ENCODE measurements at regions not wholly inside any gene's neighbourhood (a gene's known extent, or its start where the extent isn't known, plus 50 kb on each side); places are given as distances from the start of the nearest gene placed in this dataset.

- intact Hi-C loops (cut with micrococcal nuclease) = no loop called here
Observed at GRCh38 chr15:56307180-56307579, 58.0 kb upstream of the TEX9 start.

GRCh38 chr15:56298723-56299122, 55.0 kb upstream of the RFX7 start:
- Mint-ChIP-seq H3K4me3 (no peak overlapping the region), H3K36me3 (no peaks in the 10 kb centered on the region), H3K27me3 (ENCODE audit: low read depth in 3 of 3) (no peaks in the 10 kb centered on the region), H3K27ac (no peak overlapping the region), H3K9me3 (peaks cover 2 to 22% (median 14%) of the 10 kb centered on the region in 7 donors), H3K4me1 (no peaks in the 10 kb centered on the region)
- H3K9me3 ChIP-seq (replicated peaks in 1 of 2; ENCODE audit: control insufficient read depth in 1 of 2, insufficient read depth in 1 of 2, low read length in 2 of 2) = peaks cover 0 to 18% of the 10 kb centered on the region in 2 donors
- intact Hi-C loops (cut with micrococcal nuclease) = no loop called here
- H3K4me2 ChIP-seq (replicated peaks; ENCODE audit: extremely low read depth, low read length, poor library complexity, severe bottlenecking) = no peak overlapping the region
- H3K27ac ChIP-seq (ENCODE audit: low read depth in 1 of 2, low read length in 2 of 2) = no peak overlapping the region
- H3K9ac ChIP-seq (ENCODE audit: insufficient read depth, low read length, poor library complexity, severe bottlenecking) = no peak overlapping the region
- no peak for TF ChIP-seq CTCF (IDR thresholded peaks at IDR 0.05)
- H3K36me3 ChIP-seq (replicated peaks in 1 of 2; ENCODE audit: control insufficient read depth in 1 of 2, insufficient read depth in 2 of 2, low read length in 2 of 2) = no peaks in the 10 kb centered on the region
- no peak for DNase-seq
- H3K79me2 ChIP-seq (ENCODE audit: insufficient read depth, low read length) = no peaks in the 10 kb centered on the region
- no peaks in the 10 kb centered on the region for H3K4me1 ChIP-seq (ENCODE audit: control insufficient read depth in 1 of 2, insufficient read depth in 2 of 2, low read length in 2 of 2)
- WGBS (ENCODE audit: insufficient coverage) = no CpG with 5 or more reads among the region's 1 CpG
- no peak overlapping the region for H2AFZ ChIP-seq (ENCODE audit: insufficient read depth, low read depth, low read length, poor library complexity, severe bottlenecking)
- H3K4me3 ChIP-seq (replicated peaks in 1 of 3; ENCODE audit: low read depth in 2 of 3, low read length in 3 of 3) = no peak overlapping the region
- no peaks in the 10 kb centered on the region for H4K20me1 ChIP-seq (ENCODE audit: insufficient read depth, low read length)
- H3K27me3 ChIP-seq (ENCODE audit: control insufficient read depth in 2 of 2, insufficient read depth in 2 of 2, low read length in 2 of 2) = no peaks in the 10 kb centered on the region

More at GRCh38 chr15:56307180-56307579, 58.0 kb upstream of the TEX9 start:
- WGBS (ENCODE audit: insufficient coverage) = 100% methylated on average over 1 of the region's 2 CpGs
- Histone ChIP-seq H3K79me2 (ENCODE audit: insufficient read depth, low read length) (no peaks in the 10 kb centered on the region), H3K27me3 (ENCODE audit: control insufficient read depth in 2 of 2, insufficient read depth in 2 of 2, low read length in 2 of 2) (no peaks in the 10 kb centered on the region), H3K4me2 (replicated peaks; ENCODE audit: extremely low read depth, low read length, poor library complexity, severe bottlenecking) (no peak overlapping the region), H4K20me1 (ENCODE audit: insufficient read depth, low read length) (no peaks in the 10 kb centered on the region), H3K9me3 (replicated peaks in 1 of 2; ENCODE audit: control insufficient read depth in 1 of 2, insufficient read depth in 1 of 2, low read length in 2 of 2) (no peaks in the 10 kb centered on the region), H3K36me3 (replicated peaks in 1 of 2; ENCODE audit: control insufficient read depth in 1 of 2, insufficient read depth in 2 of 2, low read length in 2 of 2) (no peaks in the 10 kb centered on the region), H3K27ac (ENCODE audit: low read depth in 1 of 2, low read length in 2 of 2) (no peak overlapping the region), H3K4me3 (replicated peaks in 1 of 3; ENCODE audit: low read depth in 2 of 3, low read length in 3 of 3) (no peak overlapping the region), H3K4me1 (ENCODE audit: control insufficient read depth in 1 of 2, insufficient read depth in 2 of 2, low read length in 2 of 2) (no peaks in the 10 kb centered on the region), H3K9ac (ENCODE audit: insufficient read depth, low read length, poor library complexity, severe bottlenecking) (no peak overlapping the region), H2AFZ (ENCODE audit: insufficient read depth, low read depth, low read length, poor library complexity, severe bottlenecking) (no peak overlapping the region)
- H3K27ac Mint-ChIP-seq = peak overlapping the region in 1 of 7 donors; percentile 8
- no peaks in the 10 kb centered on the region for H3K27me3 Mint-ChIP-seq (ENCODE audit: low read depth in 3 of 3)
- TF ChIP-seq CTCF (IDR thresholded peaks at IDR 0.05) = no peak
- H3K36me3 Mint-ChIP-seq = no peaks in the 10 kb centered on the region
- H3K4me3 Mint-ChIP-seq = no peak overlapping the region
- DNase-seq = no peak
- H3K9me3 Mint-ChIP-seq = peaks cover 4 to 16% (median 7%) of the 10 kb centered on the region in 7 donors
- H3K4me1 Mint-ChIP-seq = no peaks in the 10 kb centered on the region

Measured in CD14-positive monocyte (primary cell).